Osteocyte (in vitro differentiated cells): ENCODE measurements at regions not wholly inside any gene's neighbourhood (a gene's known extent, or its start where the extent isn't known, plus 50 kb on each side); places are given as distances from the start of the nearest gene placed in this dataset.

ENCODE experiments used
- DNase-seq: peaks from one replicate; pipeline ENCODE4 v3.0.0; 2021; ENCODE audit warnings: mixed read lengths; ENCODE audit not compliant: unreplicated experiment; ENCODE audit errors: extremely low spot score
- H3K27ac Mint-ChIP-seq: one replicate; pipeline ENCODE4 v1.8.0; 2021; ENCODE audit warnings: mild to moderate bottlenecking, mixed read lengths; ENCODE audit not compliant: unreplicated experiment
- H3K27me3 Mint-ChIP-seq: one replicate; pipeline ENCODE4 v1.8.0; 2021; ENCODE audit warnings: mixed read lengths; ENCODE audit not compliant: unreplicated experiment
- H3K36me3 Mint-ChIP-seq: one replicate; pipeline ENCODE4 v1.8.0; 2021; ENCODE audit warnings: mixed read lengths; ENCODE audit not compliant: unreplicated experiment
- H3K4me1 Mint-ChIP-seq: one replicate; pipeline ENCODE4 v1.8.0; 2021; ENCODE audit warnings: mixed read lengths; ENCODE audit not compliant: unreplicated experiment
- H3K4me3 Mint-ChIP-seq: one replicate; pipeline ENCODE4 v1.8.0; 2021; ENCODE audit warnings: mild to moderate bottlenecking, moderate library complexity, mixed read lengths; ENCODE audit not compliant: unreplicated experiment
- H3K9me3 Mint-ChIP-seq: one replicate; pipeline ENCODE4 v1.8.0; 2021; ENCODE audit warnings: mixed read lengths; ENCODE audit not compliant: unreplicated experiment
- TF ChIP-seq, protein P1 (sequence below): fragments of 200-600 bp; sonication (generic); IDR thresholded peaks from 2 replicates; pipeline ENCODE4 v1.5.0; 2021; ENCODE audit warnings: antibody characterized with exemption, mild to moderate bottlenecking, moderate library complexity

GRCh38 chr3:168398371-168399025, 302.8 kb upstream of the GOLIM4 start:
- DNase-seq: no peak
- no peaks in the 10 kb centered on the region for H3K27me3 Mint-ChIP-seq
- H3K4me3 Mint-ChIP-seq: no peak overlapping the region
- TF ChIP-seq, protein P1, sequence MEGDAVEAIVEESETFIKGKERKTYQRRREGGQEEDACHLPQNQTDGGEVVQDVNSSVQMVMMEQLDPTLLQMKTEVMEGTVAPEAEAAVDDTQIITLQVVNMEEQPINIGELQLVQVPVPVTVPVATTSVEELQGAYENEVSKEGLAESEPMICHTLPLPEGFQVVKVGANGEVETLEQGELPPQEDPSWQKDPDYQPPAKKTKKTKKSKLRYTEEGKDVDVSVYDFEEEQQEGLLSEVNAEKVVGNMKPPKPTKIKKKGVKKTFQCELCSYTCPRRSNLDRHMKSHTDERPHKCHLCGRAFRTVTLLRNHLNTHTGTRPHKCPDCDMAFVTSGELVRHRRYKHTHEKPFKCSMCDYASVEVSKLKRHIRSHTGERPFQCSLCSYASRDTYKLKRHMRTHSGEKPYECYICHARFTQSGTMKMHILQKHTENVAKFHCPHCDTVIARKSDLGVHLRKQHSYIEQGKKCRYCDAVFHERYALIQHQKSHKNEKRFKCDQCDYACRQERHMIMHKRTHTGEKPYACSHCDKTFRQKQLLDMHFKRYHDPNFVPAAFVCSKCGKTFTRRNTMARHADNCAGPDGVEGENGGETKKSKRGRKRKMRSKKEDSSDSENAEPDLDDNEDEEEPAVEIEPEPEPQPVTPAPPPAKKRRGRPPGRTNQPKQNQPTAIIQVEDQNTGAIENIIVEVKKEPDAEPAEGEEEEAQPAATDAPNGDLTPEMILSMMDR: no peak
- no peak overlapping the region for H3K27ac Mint-ChIP-seq
- H3K4me1 Mint-ChIP-seq: no peaks in the 10 kb centered on the region
- H3K9me3 Mint-ChIP-seq: no peaks in the 10 kb centered on the region
- no peaks in the 10 kb centered on the region for H3K36me3 Mint-ChIP-seq

GRCh38 chr3:168396861-168397260, 301.1 kb upstream of the GOLIM4 start:
- Mint-ChIP-seq H3K36me3 (no peaks in the 10 kb centered on the region), H3K4me3 (no peak overlapping the region), H3K27ac (no peak overlapping the region), H3K4me1 (no peaks in the 10 kb centered on the region), H3K9me3 (no peaks in the 10 kb centered on the region), H3K27me3 (no peaks in the 10 kb centered on the region)
- no peak for DNase-seq
- TF ChIP-seq, protein P1: no peak

- TF ChIP-seq, protein P1: no peak
- no peaks in the 10 kb centered on the region for H3K4me1 Mint-ChIP-seq
- no peak for DNase-seq
Observed at GRCh38 chr3:168395551-168395950, 299.8 kb upstream of the GOLIM4 start.

DNA sequence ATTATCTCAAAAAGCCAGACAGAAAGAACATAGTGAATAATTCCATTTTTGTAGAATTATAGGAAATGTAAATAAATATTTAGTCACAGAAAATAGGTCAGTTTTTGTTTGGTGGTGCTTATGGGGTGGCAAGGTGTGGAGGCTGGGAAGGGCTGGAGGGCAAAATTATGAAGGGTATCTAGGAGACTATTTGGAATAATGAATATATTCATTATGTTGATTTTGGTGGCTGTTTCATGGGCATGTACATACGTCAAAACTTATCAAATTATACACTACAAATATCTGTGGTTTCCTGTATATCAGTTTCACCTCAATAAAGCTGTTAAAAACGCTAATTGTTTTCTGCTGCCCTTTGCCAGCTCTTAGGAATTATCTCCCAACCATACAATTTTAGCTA, 298.7 kb upstream of the GOLIM4 start:
- H3K27ac Mint-ChIP-seq: no peak overlapping the region
- H3K36me3 Mint-ChIP-seq: peaks cover 4% of the 10 kb centered on the region
- no peaks in the 10 kb centered on the region for H3K4me1 Mint-ChIP-seq
- H3K9me3 Mint-ChIP-seq: peaks cover 8% of the 10 kb centered on the region
- H3K27me3 Mint-ChIP-seq: no peaks in the 10 kb centered on the region
- H3K4me3 Mint-ChIP-seq: no peak overlapping the region
- no peak for DNase-seq
- TF ChIP-seq, protein P1: no peak

More at GRCh38 chr3:168395551-168395950, 299.8 kb upstream of the GOLIM4 start:
- Mint-ChIP-seq H3K27me3 (no peaks in the 10 kb centered on the region), H3K4me3 (no peak overlapping the region), H3K27ac (no peak overlapping the region), H3K9me3 (no peaks in the 10 kb centered on the region), H3K36me3 (no peaks in the 10 kb centered on the region)

- DNase-seq: no peak
- Mint-ChIP-seq H3K4me1 (no peaks in the 10 kb centered on the region), H3K36me3 (peaks cover 4% of the 10 kb centered on the region), H3K4me3 (no peak overlapping the region), H3K27me3 (no peaks in the 10 kb centered on the region), H3K27ac (no peak overlapping the region), H3K9me3 (peaks cover 27% of the 10 kb centered on the region)
- TF ChIP-seq, protein P1: no peak
Observed at GRCh38 chr3:168386301-168386700, 290.6 kb upstream of the GOLIM4 start.
